Muscle layer of colon (tissue), 2 donors: ENCODE measurements at regions not wholly inside any gene's neighbourhood (a gene's known extent, or its start where the extent isn't known, plus 50 kb on each side); places are given as distances from the start of the nearest gene placed in this dataset.

Experiments
- H3K27ac ChIP-seq: one replicate; pipeline ENCODE4 v1.7.0; 2013; ENCODE audit warnings: low read depth, mild to moderate bottlenecking, low read length, moderate library complexity
- H3K27me3 ChIP-seq, 2 donors: one replicate each; pipeline ENCODE4 v1.7.0; 2013; ENCODE audit warnings: low read length in 2 of 2, mild to moderate bottlenecking in 2 of 2; ENCODE audit not compliant: insufficient read depth in 2 of 2, control insufficient read depth in 1 of 2
- H3K36me3 ChIP-seq: one replicate; pipeline ENCODE4 v1.7.0; 2013; ENCODE audit warnings: mild to moderate bottlenecking, low read length; ENCODE audit not compliant: insufficient read depth
- H3K4me1 ChIP-seq: one replicate; pipeline ENCODE4 v1.7.0; 2013; ENCODE audit warnings: mild to moderate bottlenecking, low read length; ENCODE audit not compliant: insufficient read depth
- H3K4me3 ChIP-seq, 2 donors: one replicate each; pipeline ENCODE4 v1.7.0; 2013; ENCODE audit warnings: low read length in 2 of 2, low read depth in 1 of 2, mild to moderate bottlenecking in 1 of 2, moderate library complexity in 1 of 2
- H3K9ac ChIP-seq: one replicate; pipeline ENCODE4 v1.7.0; 2013; ENCODE audit warnings: low read length
- H3K9me3 ChIP-seq: one replicate; pipeline ENCODE4 v1.7.0; 2013; ENCODE audit warnings: mild to moderate bottlenecking, low read length
- donor health status: abdominal sarcoma.
- donor health status: Adenocarcinoma of cecum.

GRCh38 chr6:2512802-2513201 is 237.9 kb downstream of the MYLK4 start:
- Histone ChIP-seq H3K27ac (no peak overlapping the region), H3K4me1 (no peaks in the 10 kb centered on the region), H3K27me3 (peaks cover 0 to 6% of the 10 kb centered on the region in 2 donors), H3K4me3 (no peak overlapping the region), H3K9me3 (no peaks in the 10 kb centered on the region), H3K9ac (no peak overlapping the region), H3K36me3 (no peaks in the 10 kb centered on the region)

- no peaks in the 10 kb centered on the region for H3K36me3 ChIP-seq
- peaks cover 0 to 6% of the 10 kb centered on the region in 2 donors for H3K27me3 ChIP-seq
- H3K4me3 ChIP-seq, result no peak overlapping the region
- H3K9ac ChIP-seq, result no peak overlapping the region
- H3K9me3 ChIP-seq, result no peaks in the 10 kb centered on the region
- no peaks in the 10 kb centered on the region for H3K4me1 ChIP-seq
- H3K27ac ChIP-seq, result no peak overlapping the region
Observed at GRCh38 chr6:2510316-2510715, 240.4 kb downstream of the MYLK4 start.

DNA sequence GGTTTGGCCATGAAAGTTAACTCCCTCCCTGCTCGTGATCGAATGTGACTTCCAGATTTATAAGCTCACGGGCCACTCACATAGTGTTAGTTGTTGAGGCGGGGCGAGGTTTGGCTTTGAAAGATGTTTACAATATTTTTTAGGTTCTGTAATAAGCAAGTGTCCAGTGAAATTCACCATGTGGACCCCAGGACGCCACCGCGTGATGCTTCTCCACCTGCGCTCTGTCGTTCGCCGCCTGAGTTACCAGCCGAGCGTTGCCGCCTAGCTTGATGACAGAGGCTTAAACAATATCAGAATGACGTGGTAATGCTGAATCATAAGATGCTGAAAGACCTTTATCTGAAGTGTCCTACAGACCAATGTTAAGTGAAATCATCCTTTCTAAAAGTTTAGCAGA is 241.0 kb downstream of the MYLK4 start:
- Histone ChIP-seq H3K4me1 (no peaks in the 10 kb centered on the region), H3K36me3 (no peaks in the 10 kb centered on the region), H3K4me3 (no peak overlapping the region), H3K27ac (no peak overlapping the region), H3K9ac (no peak overlapping the region), H3K27me3 (peaks cover 0 to 6% of the 10 kb centered on the region in 2 donors), H3K9me3 (no peaks in the 10 kb centered on the region)

GRCh38 chr6:2508071-2508470 is 242.7 kb downstream of the MYLK4 start:
- H3K27ac ChIP-seq, result no peak overlapping the region
- H3K27me3 ChIP-seq, result peaks cover 0 to 6% of the 10 kb centered on the region in 2 donors
- H3K4me3 ChIP-seq, result no peak overlapping the region
- no peaks in the 10 kb centered on the region for H3K9me3 ChIP-seq
- no peaks in the 10 kb centered on the region for H3K36me3 ChIP-seq
- H3K9ac ChIP-seq, result no peak overlapping the region
- H3K4me1 ChIP-seq, result no peaks in the 10 kb centered on the region

DNA sequence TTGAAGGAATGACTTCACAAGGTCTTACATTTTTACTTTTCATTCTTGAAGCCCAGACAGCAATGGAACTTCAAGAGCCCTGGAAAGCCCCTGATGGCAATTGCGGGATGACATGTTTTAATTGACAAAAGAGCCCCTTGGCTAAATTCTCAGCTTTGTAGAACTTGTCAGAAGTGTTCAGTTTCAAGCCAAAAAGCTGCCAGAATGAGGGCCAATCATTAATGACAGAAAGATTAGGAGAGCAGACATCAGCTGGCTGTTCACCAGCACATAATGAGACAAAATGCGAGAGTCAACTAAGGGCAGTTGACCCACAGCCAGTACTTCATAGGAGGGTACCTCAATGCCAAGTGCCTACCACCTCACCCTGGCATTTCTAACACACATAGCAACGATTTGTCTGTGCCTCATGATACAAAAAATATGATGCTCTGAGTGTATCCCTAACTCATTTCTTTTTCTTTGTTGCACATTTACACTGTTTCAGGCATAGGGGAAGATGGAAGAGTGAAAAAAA is 243.1 kb downstream of the MYLK4 start:
- Histone ChIP-seq H3K4me3 (no peak overlapping the region), H3K9me3 (no peaks in the 10 kb centered on the region), H3K4me1 (no peaks in the 10 kb centered on the region), H3K36me3 (no peaks in the 10 kb centered on the region), H3K27me3 (peaks cover 0 to 6% of the 10 kb centered on the region in 2 donors), H3K9ac (no peak overlapping the region), H3K27ac (no peak overlapping the region)

DNA sequence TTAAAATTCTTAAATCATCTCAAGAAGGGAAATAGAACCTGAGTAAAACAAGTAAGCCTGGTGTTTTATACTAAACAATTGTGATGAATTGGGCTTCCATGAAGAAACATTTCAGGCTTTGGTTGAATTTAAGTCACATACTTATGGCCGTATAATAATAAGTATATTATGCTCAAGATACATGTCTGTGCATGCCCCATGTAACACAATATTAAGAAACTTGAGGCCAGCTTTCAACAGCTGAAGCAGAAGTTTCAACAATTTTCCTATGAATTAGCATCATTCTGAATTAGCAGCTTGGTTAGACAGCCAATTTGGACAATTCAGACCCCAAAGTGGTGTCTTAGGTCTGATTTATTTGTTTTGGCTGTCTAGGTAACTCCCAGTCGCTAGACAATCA is 243.7 kb downstream of the MYLK4 start:
- Histone ChIP-seq H3K9ac (no peak overlapping the region), H3K4me1 (no peaks in the 10 kb centered on the region), H3K4me3 (no peak overlapping the region), H3K27ac (no peak overlapping the region), H3K9me3 (no peaks in the 10 kb centered on the region), H3K36me3 (no peaks in the 10 kb centered on the region), H3K27me3 (peaks cover 0 to 6% of the 10 kb centered on the region in 2 donors)

GRCh38 chr6:2505624-2506023 is 245.1 kb downstream of the MYLK4 start:
- peaks cover 0 to 6% of the 10 kb centered on the region in 2 donors for H3K27me3 ChIP-seq
- no peaks in the 10 kb centered on the region for H3K4me1 ChIP-seq
- no peak overlapping the region for H3K4me3 ChIP-seq
- H3K27ac ChIP-seq, result no peak overlapping the region
- no peaks in the 10 kb centered on the region for H3K9me3 ChIP-seq
- no peak overlapping the region for H3K9ac ChIP-seq
- H3K36me3 ChIP-seq, result no peaks in the 10 kb centered on the region

DNA sequence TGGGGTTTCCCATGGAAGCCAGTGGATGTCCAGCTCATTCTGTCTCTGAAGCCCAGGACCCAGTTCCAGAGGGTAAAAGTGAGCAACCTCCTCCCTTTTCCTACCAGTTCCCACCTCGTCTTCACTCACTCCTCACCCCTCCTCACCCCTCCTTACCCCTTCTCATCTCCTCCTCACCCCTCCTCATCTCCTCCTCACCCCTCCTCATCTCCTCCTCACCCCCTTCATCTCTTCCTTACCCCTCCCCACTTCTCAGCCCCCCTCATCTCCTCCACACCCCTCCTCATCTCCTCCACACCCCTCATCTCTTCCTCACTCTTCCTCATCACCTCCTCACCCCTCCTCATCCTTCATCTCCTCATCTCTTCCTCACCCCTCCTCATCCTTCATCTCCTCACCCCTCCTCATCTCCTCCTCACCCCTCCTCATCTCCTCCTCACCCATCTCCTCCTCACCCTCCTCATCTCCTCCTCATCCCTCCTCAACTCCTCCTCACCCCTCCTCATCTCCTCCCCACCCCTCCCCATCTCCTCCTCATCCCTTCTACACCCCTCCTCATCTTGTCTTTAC is 246.1 kb downstream of the MYLK4 start:
- Histone ChIP-seq H3K27me3 (peaks cover 0 to 6% of the 10 kb centered on the region in 2 donors), H3K27ac (no peak overlapping the region), H3K4me3 (no peak overlapping the region), H3K4me1 (no peaks in the 10 kb centered on the region), H3K9me3 (no peaks in the 10 kb centered on the region), H3K36me3 (no peaks in the 10 kb centered on the region), H3K9ac (no peak overlapping the region)

DNA sequence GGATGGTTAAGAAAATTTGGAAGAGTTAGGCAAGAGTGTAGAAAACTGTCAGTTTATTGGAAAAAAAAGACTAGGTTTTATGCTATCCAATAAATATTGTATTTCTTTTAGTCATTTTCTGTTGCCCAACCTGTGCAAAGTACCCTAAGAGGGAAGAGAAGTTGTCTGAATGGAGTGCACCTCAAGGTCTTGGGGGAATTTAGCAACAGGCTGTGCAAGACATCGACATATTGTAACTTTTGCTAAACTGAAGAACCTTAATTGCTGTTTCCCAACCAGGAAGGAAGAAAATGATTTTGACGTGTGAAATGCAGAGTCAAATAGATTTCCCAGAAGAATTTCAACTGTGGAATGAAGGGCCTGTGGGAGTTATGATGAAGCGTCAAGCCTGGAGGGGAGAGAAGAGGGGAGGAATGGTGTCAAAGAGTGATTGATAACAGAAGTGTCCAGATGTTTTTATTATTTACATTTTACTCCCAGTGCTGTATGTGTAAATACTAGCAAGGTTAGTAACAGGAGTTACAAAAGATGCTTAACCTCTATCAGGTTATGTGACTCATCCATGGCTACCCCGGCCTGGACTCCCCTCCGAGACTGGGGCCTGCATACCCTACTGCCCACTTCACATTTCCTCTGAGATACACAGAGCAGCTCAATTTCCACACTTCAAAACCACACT is 246.8 kb downstream of the MYLK4 start:
- Histone ChIP-seq H3K9me3 (no peaks in the 10 kb centered on the region), H3K27ac (no peak overlapping the region), H3K9ac (no peak overlapping the region), H3K4me3 (no peak overlapping the region), H3K27me3 (peaks cover 0 to 6% of the 10 kb centered on the region in 2 donors), H3K36me3 (no peaks in the 10 kb centered on the region), H3K4me1 (no peaks in the 10 kb centered on the region)

GRCh38 chr6:2502998-2503674 is 247.6 kb downstream of the MYLK4 start:
- H3K9me3 ChIP-seq, result no peaks in the 10 kb centered on the region
- no peak overlapping the region for H3K9ac ChIP-seq
- no peaks in the 10 kb centered on the region for H3K4me1 ChIP-seq
- no peaks in the 10 kb centered on the region for H3K36me3 ChIP-seq
- H3K4me3 ChIP-seq, result no peak overlapping the region
- H3K27me3 ChIP-seq, result peaks cover 0 to 2% of the 10 kb centered on the region in 2 donors
- no peak overlapping the region for H3K27ac ChIP-seq

DNA sequence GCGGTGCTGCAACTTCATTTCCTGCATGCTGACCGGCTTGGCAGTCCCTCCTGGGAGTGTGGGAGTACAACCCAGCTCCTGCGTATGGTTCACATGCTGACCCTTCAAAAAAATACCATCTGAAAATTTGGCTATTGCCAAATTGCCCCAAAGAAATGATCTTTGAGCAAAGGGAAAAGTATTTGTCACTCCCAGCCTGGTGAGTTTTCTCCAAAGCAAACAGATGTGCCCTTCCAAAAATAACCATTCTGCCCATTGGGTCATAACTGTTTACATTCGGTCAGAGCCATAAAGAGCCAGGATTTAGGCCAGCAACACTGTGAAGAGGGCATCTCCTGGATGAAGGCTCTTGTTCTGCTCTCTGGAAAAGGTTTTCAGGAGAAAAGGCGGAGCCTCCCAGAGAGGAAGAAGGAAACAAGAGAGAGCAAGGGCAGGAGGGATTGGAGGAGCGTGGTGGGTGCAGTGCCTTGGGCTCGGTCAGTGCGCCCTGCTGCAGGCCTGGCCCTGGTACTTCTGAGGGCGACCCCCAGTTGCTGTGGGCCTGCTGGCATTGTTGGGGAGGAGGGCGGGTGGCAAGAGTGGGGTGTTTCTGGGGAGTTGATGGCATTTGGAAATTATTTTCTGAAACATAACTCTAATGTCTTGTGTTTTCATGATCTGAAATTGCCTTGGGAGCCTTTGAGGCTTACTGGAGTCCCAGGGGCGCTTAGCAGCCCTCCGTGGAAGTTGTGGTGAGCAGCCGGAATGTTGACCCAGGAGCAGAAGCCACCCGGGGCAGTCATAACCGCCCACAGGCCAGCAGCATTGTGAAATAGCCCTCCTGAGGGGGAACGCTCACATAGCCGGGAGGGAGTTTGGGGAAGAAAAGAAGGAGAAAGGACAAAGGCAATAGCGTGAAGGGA is 248.4 kb downstream of the MYLK4 start:
- Histone ChIP-seq H3K4me3 (no peak overlapping the region), H3K4me1 (no peaks in the 10 kb centered on the region), H3K9ac (no peak overlapping the region), H3K36me3 (no peaks in the 10 kb centered on the region), H3K9me3 (no peaks in the 10 kb centered on the region), H3K27me3 (no peaks in the 10 kb centered on the region), H3K27ac (no peak overlapping the region)
